ENCODE measurements at regions not wholly inside any gene's neighbourhood (a gene's known extent, or its start where the extent isn't known, plus 50 kb on each side); places are given as distances from the start of the nearest gene placed in this dataset.
A peak's percentile ranks its signal among the peaks of the same experiment; 100 is the strongest.

DNA sequence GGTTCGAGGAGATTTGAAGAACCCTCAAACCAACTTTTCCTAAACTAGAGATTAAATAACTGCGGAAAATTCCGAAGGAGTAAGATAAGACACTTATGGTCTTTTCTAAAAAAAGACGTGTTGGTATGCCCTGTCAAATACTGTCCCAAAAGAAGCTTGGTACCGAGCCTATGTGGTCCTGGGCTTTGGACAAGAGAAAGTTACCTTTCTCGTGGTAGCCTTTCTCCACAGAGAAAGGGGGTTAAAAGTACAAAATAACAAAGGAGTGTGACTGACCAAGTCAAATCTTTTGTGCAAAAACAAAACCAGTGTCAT, 56.2 kb upstream of the JCAD start:
- H3K4me3 ChIP-seq (replicated peaks in 1 of 2; ENCODE audit: low read depth in 2 of 2, low read length in 2 of 2) = no peak overlapping the region
- TF ChIP-seq CTCF (IDR thresholded peaks at IDR 0.05; ENCODE audit: low read depth, low read length) = no peak
- no peak for DNase-seq (ENCODE audit: low read depth in 2 of 2)

GRCh38 chr10:30114881-30115625, 55.7 kb upstream of the JCAD start:
- no peak overlapping the region for H3K4me3 ChIP-seq (replicated peaks in 1 of 2; ENCODE audit: low read depth in 2 of 2, low read length in 2 of 2)
- TF ChIP-seq CTCF (IDR thresholded peaks at IDR 0.05; ENCODE audit: low read depth, low read length) = no peak
- DNase-seq (ENCODE audit: low read depth in 2 of 2) = peak; percentile 23 to 47

DNA sequence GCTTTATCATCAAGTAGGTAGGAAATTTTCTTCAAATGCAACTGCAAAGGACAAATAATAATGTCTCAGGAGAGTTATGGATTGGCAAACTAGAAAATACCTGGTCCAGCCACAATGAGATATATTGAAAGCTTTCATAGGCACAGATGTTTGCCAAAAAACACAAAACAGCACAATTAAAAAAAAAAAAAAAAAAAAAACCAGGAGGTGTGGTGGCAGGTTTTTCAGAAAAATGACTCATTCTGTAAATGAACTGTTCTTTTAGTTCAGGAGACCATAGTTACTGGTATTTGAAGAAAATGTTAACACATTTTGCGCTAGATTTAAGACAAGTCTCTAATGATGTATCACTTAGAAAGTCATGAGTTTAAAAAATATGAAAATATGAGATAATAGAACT, 55.0 kb upstream of the JCAD start:
- TF ChIP-seq CTCF (IDR thresholded peaks at IDR 0.05; ENCODE audit: low read depth, low read length) = no peak
- no peak for DNase-seq (ENCODE audit: low read depth in 2 of 2)
- no peak overlapping the region for H3K4me3 ChIP-seq (replicated peaks in 1 of 2; ENCODE audit: low read depth in 2 of 2, low read length in 2 of 2)

GRCh38 chr10:30111340-30112022, 52.1 kb upstream of the JCAD start:
- no peak for TF ChIP-seq CTCF (IDR thresholded peaks at IDR 0.05; ENCODE audit: low read depth, low read length)
- DNase-seq (ENCODE audit: low read depth in 2 of 2) = peak; percentile 92 to 94
- no peak overlapping the region for H3K4me3 ChIP-seq (replicated peaks in 1 of 2; ENCODE audit: low read depth in 2 of 2, low read length in 2 of 2)

Measured in cardiac fibroblast (primary cell).